DND-41 (cell line): ENCODE measurements at regions not wholly inside any gene's neighbourhood (a gene's known extent, or its start where the extent isn't known, plus 50 kb on each side); places are given as distances from the start of the nearest gene placed in this dataset.
"Not testable (repeated sequence)": the region's sequence is repeated elsewhere in the genome, so short reads cannot be mapped to it uniquely, and the experiment has no call there.

Source experiments
- ATAC-seq: fragments of 200-7000 bp; cut with Tn5 transposase; 3 replicates; pipeline ENCODE4 v1.9.1; 2021; ENCODE audit warnings: low read depth; ENCODE audit not compliant: insufficient read depth
- DNase-seq: peaks from one replicate; pipeline ENCODE4 v3.0.0-alpha.2; 2020
- H2AFZ ChIP-seq: 2 replicates; pipeline ENCODE4 v1.6.0; 2012; ENCODE audit warnings: low read depth, low read length
- H3K27ac ChIP-seq: 2 replicates; pipeline ENCODE4 v1.5.1; 2012; ENCODE audit warnings: low read length, inconsistent platforms
- H3K27me3 ChIP-seq: fragments of 200-600 bp; sonication (generic); 2 replicates; pipeline ENCODE4 v1.6.0; 2012; ENCODE audit warnings: low read length, mild to moderate bottlenecking, inconsistent platforms; ENCODE audit not compliant: insufficient read depth, poor library complexity
- H3K36me3 ChIP-seq: 2 replicates; pipeline ENCODE4 v1.5.1; 2012; ENCODE audit warnings: low read length, inconsistent platforms; ENCODE audit not compliant: insufficient read depth
- H3K4me1 ChIP-seq: 2 replicates; pipeline ENCODE4 v1.5.1; 2012; ENCODE audit warnings: mild to moderate bottlenecking, low read length; ENCODE audit not compliant: insufficient read depth
- H3K4me2 ChIP-seq: 2 replicates; pipeline ENCODE4 v1.6.0; 2012; ENCODE audit warnings: mild to moderate bottlenecking, moderate library complexity, low read length, inconsistent platforms; ENCODE audit not compliant: insufficient read depth
- H3K4me3 ChIP-seq, 2 experiments: fragments of 200-600 bp in 1 of 2; shearing (Covaris generic) in 1 of 2; 2 replicates each; pipeline ENCODE4 v1.5.1; 2012 to 2016; ENCODE audit warnings: inconsistent platforms in 2 of 2, low read length in 2 of 2, mild to moderate bottlenecking in 2 of 2, low read depth in 1 of 2, moderate library complexity in 1 of 2
- H3K79me2 ChIP-seq: 2 replicates; pipeline ENCODE4 v1.6.0; 2012; ENCODE audit warnings: low read length, inconsistent platforms; ENCODE audit not compliant: insufficient read depth
- H3K9ac ChIP-seq: 2 replicates; pipeline ENCODE4 v1.6.0; 2012; ENCODE audit warnings: low read depth, mild to moderate bottlenecking, inconsistent platforms, low read length, moderate library complexity
- H3K9me3 ChIP-seq: 2 replicates; pipeline ENCODE4 v1.5.1; 2012; ENCODE audit warnings: low read length, moderate library complexity, mild to moderate bottlenecking, inconsistent platforms; ENCODE audit not compliant: insufficient read depth, severe bottlenecking
- H4K20me1 ChIP-seq: 2 replicates; pipeline ENCODE4 v1.6.0; 2012; ENCODE audit warnings: low read length; ENCODE audit not compliant: insufficient read depth
- EZH2 ChIP-seq: IDR thresholded peaks from 3 replicates; pipeline ENCODE4 v1.6.1; 2012; ENCODE audit warnings: borderline replicate concordance, low read depth, mild to moderate bottlenecking, moderate library complexity, low read length, inconsistent platforms; ENCODE audit not compliant: severe bottlenecking
- TF ChIP-seq, protein P1 (sequence below): IDR thresholded peaks from 2 replicates; pipeline ENCODE4 v1.5.1; 2012; ENCODE audit warnings: borderline replicate concordance, low read length, moderate library complexity, mild to moderate bottlenecking; ENCODE audit not compliant: poor library complexity, severe bottlenecking; ENCODE audit errors: extremely low read depth

GRCh38 chr5:105617436-105618215 is 2053.1 kb downstream of the EFNA5 start:
- Histone ChIP-seq H3K27me3 (no peaks in the 10 kb centered on the region), H2AFZ (no peak overlapping the region), H3K9me3 (no peaks in the 10 kb centered on the region), H3K36me3 (no peaks in the 10 kb centered on the region), H4K20me1 (no peaks in the 10 kb centered on the region), H3K79me2 (no peaks in the 10 kb centered on the region), H3K4me2 (no peak overlapping the region), H3K4me1 (no peaks in the 10 kb centered on the region), H3K4me3 (no peak overlapping the region), H3K9ac (no peak overlapping the region), H3K27ac (no peak overlapping the region)
- ATAC-seq (no peak), DNase-seq (no peak)
- TF ChIP-seq, protein P1, sequence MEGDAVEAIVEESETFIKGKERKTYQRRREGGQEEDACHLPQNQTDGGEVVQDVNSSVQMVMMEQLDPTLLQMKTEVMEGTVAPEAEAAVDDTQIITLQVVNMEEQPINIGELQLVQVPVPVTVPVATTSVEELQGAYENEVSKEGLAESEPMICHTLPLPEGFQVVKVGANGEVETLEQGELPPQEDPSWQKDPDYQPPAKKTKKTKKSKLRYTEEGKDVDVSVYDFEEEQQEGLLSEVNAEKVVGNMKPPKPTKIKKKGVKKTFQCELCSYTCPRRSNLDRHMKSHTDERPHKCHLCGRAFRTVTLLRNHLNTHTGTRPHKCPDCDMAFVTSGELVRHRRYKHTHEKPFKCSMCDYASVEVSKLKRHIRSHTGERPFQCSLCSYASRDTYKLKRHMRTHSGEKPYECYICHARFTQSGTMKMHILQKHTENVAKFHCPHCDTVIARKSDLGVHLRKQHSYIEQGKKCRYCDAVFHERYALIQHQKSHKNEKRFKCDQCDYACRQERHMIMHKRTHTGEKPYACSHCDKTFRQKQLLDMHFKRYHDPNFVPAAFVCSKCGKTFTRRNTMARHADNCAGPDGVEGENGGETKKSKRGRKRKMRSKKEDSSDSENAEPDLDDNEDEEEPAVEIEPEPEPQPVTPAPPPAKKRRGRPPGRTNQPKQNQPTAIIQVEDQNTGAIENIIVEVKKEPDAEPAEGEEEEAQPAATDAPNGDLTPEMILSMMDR: no peak
- no peak for TF ChIP-seq EZH2

DNA sequence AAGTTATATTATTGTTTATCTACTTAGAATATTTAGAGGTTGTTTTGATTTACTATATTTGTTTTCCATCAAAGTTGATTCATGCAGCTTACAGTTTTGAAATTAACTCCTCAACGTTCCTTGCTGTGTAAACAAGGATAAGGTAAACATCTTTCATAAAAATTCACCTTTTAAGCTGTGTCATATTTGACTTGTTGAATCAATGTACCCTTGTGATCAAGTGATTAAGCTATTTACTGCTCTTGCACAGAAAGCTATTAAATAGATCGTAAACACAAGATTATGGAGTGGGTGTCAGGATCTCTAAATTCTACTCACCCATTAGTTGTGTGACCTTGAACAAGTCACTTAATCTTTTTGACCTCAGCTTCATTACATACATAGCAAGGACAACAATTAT is 2054.0 kb upstream of the NUDT12 start:
- no peak for ATAC-seq
- Histone ChIP-seq H3K4me1 (no peaks in the 10 kb centered on the region), H3K4me2 (no peak overlapping the region), H3K27ac (no peak overlapping the region), H2AFZ (no peak overlapping the region), H3K9me3 (no peaks in the 10 kb centered on the region), H3K4me3 (no peak overlapping the region), H3K27me3 (no peaks in the 10 kb centered on the region), H4K20me1 (no peaks in the 10 kb centered on the region), H3K79me2 (no peaks in the 10 kb centered on the region), H3K9ac (no peak overlapping the region), H3K36me3 (no peaks in the 10 kb centered on the region)
- no peak for DNase-seq
- TF ChIP-seq EZH2: no peak
- TF ChIP-seq, protein P1: no peak

- H3K4me3 ChIP-seq, H2AFZ ChIP-seq, H3K27me3 ChIP-seq, H3K36me3 ChIP-seq, H3K4me2 ChIP-seq, H3K9me3 ChIP-seq, H3K79me2 ChIP-seq, H3K9ac ChIP-seq, H3K4me1 ChIP-seq, H3K27ac ChIP-seq, ATAC-seq, H4K20me1 ChIP-seq, DNase-seq: not testable (repeated sequence)
These were observed 2039.8 kb upstream of the NUDT12 start for GRCh38 chr5:105602406-105602805.

DNA sequence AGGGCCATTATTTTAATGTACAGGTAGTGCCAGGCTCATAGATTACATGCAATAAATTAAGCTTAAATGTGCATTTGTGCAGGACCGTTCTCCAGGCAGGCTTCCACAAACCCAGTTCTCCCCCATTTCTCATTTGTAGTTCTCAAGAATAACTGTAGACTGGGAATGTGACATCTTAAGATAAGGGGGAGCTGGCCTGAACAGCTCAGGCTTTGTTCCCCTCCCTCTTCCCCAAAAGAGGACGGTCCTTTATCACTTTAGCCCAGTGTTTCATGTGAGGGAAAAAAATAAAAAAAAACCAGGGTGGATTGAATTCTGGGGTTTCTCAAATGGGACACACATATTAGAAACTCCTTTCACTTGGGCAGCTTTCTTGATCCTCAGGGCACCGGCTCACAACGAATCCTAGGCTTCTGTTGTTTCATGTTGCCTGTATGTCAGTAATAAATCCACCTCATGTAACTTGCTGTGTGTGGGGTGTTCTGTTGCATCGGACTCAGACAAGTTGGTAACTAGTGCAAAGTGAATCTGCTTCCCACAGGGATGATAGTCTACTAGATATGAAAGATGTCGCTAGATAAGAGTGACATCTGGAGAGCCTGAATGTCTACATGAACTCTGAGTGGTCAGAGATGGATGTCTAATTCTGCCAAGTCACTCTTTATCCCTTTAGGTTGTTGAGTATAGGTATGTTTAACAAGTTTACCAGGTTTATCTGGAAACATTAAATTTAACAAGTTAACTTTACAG is 2030.6 kb upstream of the NUDT12 start:
- Histone ChIP-seq H2AFZ (no peak overlapping the region), H4K20me1 (no peaks in the 10 kb centered on the region), H3K36me3 (no peaks in the 10 kb centered on the region), H3K4me2 (no peak overlapping the region), H3K9me3 (no peaks in the 10 kb centered on the region), H3K79me2 (no peaks in the 10 kb centered on the region), H3K27ac (no peak overlapping the region), H3K4me1 (no peaks in the 10 kb centered on the region), H3K4me3 (no peak overlapping the region), H3K9ac (no peak overlapping the region), H3K27me3 (no peaks in the 10 kb centered on the region)
- DNase-seq (no peak), ATAC-seq (no peak)
- TF ChIP-seq, protein P1: no peak
- no peak for TF ChIP-seq EZH2
